Mesendoderm (in vitro differentiated cells): ENCODE measurements at regions not wholly inside any gene's neighbourhood (a gene's known extent, or its start where the extent isn't known, plus 50 kb on each side); places are given as distances from the start of the nearest gene placed in this dataset.

Source experiments
- DNase-seq: peaks from one replicate; pipeline ENCODE4 v3.0.0; 2013
- H2AK5ac ChIP-seq: 2 replicates; pipeline ENCODE4 v1.6.1; 2013; ENCODE audit warnings: low read length, inconsistent platforms
- H2BK120ac ChIP-seq: 2 replicates; pipeline ENCODE4 v1.6.1; 2013; ENCODE audit warnings: low read depth, mild to moderate bottlenecking, low read length, moderate library complexity, mixed read lengths
- H2BK15ac ChIP-seq: replicated peaks from 2 replicates; pipeline ENCODE4 v1.6.1; 2013; ENCODE audit warnings: low read depth, mild to moderate bottlenecking, moderate library complexity
- H2BK5ac ChIP-seq: 2 replicates; pipeline ENCODE4 v1.6.1; 2013; ENCODE audit warnings: low read length, inconsistent platforms
- H3K18ac ChIP-seq: 2 replicates; pipeline ENCODE4 v1.6.1; 2013; ENCODE audit warnings: mild to moderate bottlenecking, low read length, mixed read lengths
- H3K23ac ChIP-seq: one replicate; pipeline ENCODE4 v1.6.1; 2013; ENCODE audit warnings: low read length
- H3K27ac ChIP-seq: 2 replicates; pipeline ENCODE4 v1.5.1; 2013; ENCODE audit warnings: low read depth, mild to moderate bottlenecking, inconsistent platforms, low read length, moderate library complexity
- H3K27me3 ChIP-seq: 2 replicates; pipeline ENCODE4 v1.6.1; 2013; ENCODE audit warnings: low read length, control low read depth, mild to moderate bottlenecking, inconsistent platforms; ENCODE audit not compliant: insufficient read depth, poor library complexity
- H3K36me3 ChIP-seq: 2 replicates; pipeline ENCODE4 v1.6.1; 2013; ENCODE audit warnings: low read length, inconsistent platforms; ENCODE audit not compliant: control insufficient read depth, insufficient read depth
- H3K4ac ChIP-seq: one replicate; pipeline ENCODE4 v1.6.1; 2013; ENCODE audit warnings: low read depth, mild to moderate bottlenecking, low read length, moderate library complexity
- H3K4me1 ChIP-seq: 2 replicates; pipeline ENCODE4 v1.6.1; 2013; ENCODE audit warnings: low read depth, low read length, inconsistent platforms; ENCODE audit not compliant: control insufficient read depth
- H3K4me2 ChIP-seq: 2 replicates; pipeline ENCODE4 v1.6.1; 2013; ENCODE audit warnings: low read length
- H3K4me3 ChIP-seq: 2 replicates; pipeline ENCODE4 v1.5.1; 2013; ENCODE audit warnings: mild to moderate bottlenecking, low read length
- H3K56ac ChIP-seq: one replicate; pipeline ENCODE4 v1.6.1; 2013; ENCODE audit warnings: low read length
- H3K79me1 ChIP-seq: 2 replicates; pipeline ENCODE4 v1.6.1; 2013; ENCODE audit warnings: low read length, inconsistent platforms
- H3K79me2 ChIP-seq: 2 replicates; pipeline ENCODE4 v1.6.1; 2013; ENCODE audit warnings: mild to moderate bottlenecking, low read length; ENCODE audit not compliant: control insufficient read depth, insufficient read depth
- H3K9ac ChIP-seq: 2 replicates; pipeline ENCODE4 v1.6.1; 2013; ENCODE audit warnings: low read length, inconsistent platforms
- H4K5ac ChIP-seq: one replicate; pipeline ENCODE4 v1.6.1; 2013; ENCODE audit warnings: low read length
- H4K8ac ChIP-seq: one replicate; pipeline ENCODE4 v1.6.1; 2013; ENCODE audit warnings: low read depth, mild to moderate bottlenecking, control low read depth, low read length, moderate library complexity
- WGBS: extraction: QIAGEN DNeasy Blood & Tissue Kit; methylation state at CpG from one replicate; pipeline ENCODE4 v1.1.7; 2013; ENCODE audit warnings: low lambda C conversion rate, missing lambda C conversion rate; ENCODE audit not compliant: insufficient coverage; ENCODE audit errors: extremely low coverage; 5-methylcytosine and 5-hydroxymethylcytosine counted together

- Histone ChIP-seq H4K5ac (no peak overlapping the region), H3K23ac (no peak overlapping the region), H3K27me3 (no peaks in the 10 kb centered on the region), H3K18ac (no peak overlapping the region), H2BK5ac (no peak overlapping the region), H2BK120ac (no peak overlapping the region), H2BK15ac (no peak overlapping the region), H3K4ac (no peak overlapping the region), H3K4me2 (no peak overlapping the region), H3K79me1 (no peaks in the 10 kb centered on the region), H3K79me2 (no peaks in the 10 kb centered on the region), H2AK5ac (no peak overlapping the region), H3K4me1 (no peaks in the 10 kb centered on the region), H3K9ac (no peak overlapping the region), H3K56ac (no peak overlapping the region), H3K36me3 (no peaks in the 10 kb centered on the region), H3K27ac (no peak overlapping the region), H3K4me3 (no peak overlapping the region), H4K8ac (no peak overlapping the region)
- WGBS: no CpG with 5 or more reads among the region's 1 CpG
- no peak for DNase-seq
Measured at GRCh38 chr6:65790666-65791065, 83.6 kb upstream of the EYS start.

GRCh38 chr6:65787787-65788186, 80.8 kb upstream of the EYS start:
- no peak overlapping the region for H4K5ac ChIP-seq
- H2BK15ac ChIP-seq: no peak overlapping the region
- H3K4ac ChIP-seq: no peak overlapping the region
- no peaks in the 10 kb centered on the region for H3K79me2 ChIP-seq
- H3K23ac ChIP-seq: no peak overlapping the region
- H4K8ac ChIP-seq: no peak overlapping the region
- H2AK5ac ChIP-seq: no peak overlapping the region
- no peak overlapping the region for H2BK120ac ChIP-seq
- no peaks in the 10 kb centered on the region for H3K36me3 ChIP-seq
- no peaks in the 10 kb centered on the region for H3K79me1 ChIP-seq
- no peaks in the 10 kb centered on the region for H3K27me3 ChIP-seq
- no CpG with 5 or more reads among the region's 34 CpGs for WGBS
- DNase-seq: no peak
- no peak overlapping the region for H3K18ac ChIP-seq
- no peak overlapping the region for H3K27ac ChIP-seq
- H3K4me1 ChIP-seq: no peaks in the 10 kb centered on the region
- H3K4me3 ChIP-seq: no peak overlapping the region
- H3K56ac ChIP-seq: no peak overlapping the region
- H3K9ac ChIP-seq: no peak overlapping the region
- no peak overlapping the region for H2BK5ac ChIP-seq
- H3K4me2 ChIP-seq: no peak overlapping the region

- H3K4me2 ChIP-seq: no peak overlapping the region
- no CpG with 5 or more reads among the region's 8 CpGs for WGBS
- H3K4me1 ChIP-seq: no peaks in the 10 kb centered on the region
- H3K79me2 ChIP-seq: no peaks in the 10 kb centered on the region
- no peak overlapping the region for H2BK5ac ChIP-seq
- H2AK5ac ChIP-seq: no peak overlapping the region
- H3K4me3 ChIP-seq: no peak overlapping the region
- DNase-seq: no peak
- H4K8ac ChIP-seq: no peak overlapping the region
- no peaks in the 10 kb centered on the region for H3K27me3 ChIP-seq
- no peak overlapping the region for H2BK120ac ChIP-seq
- H3K56ac ChIP-seq: no peak overlapping the region
- H4K5ac ChIP-seq: no peak overlapping the region
- no peak overlapping the region for H3K27ac ChIP-seq
- H2BK15ac ChIP-seq: no peak overlapping the region
- no peak overlapping the region for H3K4ac ChIP-seq
- no peak overlapping the region for H3K23ac ChIP-seq
- H3K9ac ChIP-seq: no peak overlapping the region
- no peaks in the 10 kb centered on the region for H3K79me1 ChIP-seq
- H3K36me3 ChIP-seq: no peaks in the 10 kb centered on the region
- no peak overlapping the region for H3K18ac ChIP-seq
Measured at GRCh38 chr6:65786815-65787214, 79.8 kb upstream of the EYS start.

- Histone ChIP-seq H3K18ac (no peak overlapping the region), H3K27me3 (no peaks in the 10 kb centered on the region), H3K36me3 (no peaks in the 10 kb centered on the region), H3K4me3 (no peak overlapping the region), H2BK5ac (no peak overlapping the region), H4K8ac (no peak overlapping the region), H3K79me1 (no peaks in the 10 kb centered on the region), H3K56ac (no peak overlapping the region), H3K23ac (no peak overlapping the region), H2BK15ac (no peak overlapping the region), H3K4ac (no peak overlapping the region), H3K79me2 (no peaks in the 10 kb centered on the region), H2AK5ac (no peak overlapping the region), H4K5ac (no peak overlapping the region), H3K4me2 (no peak overlapping the region), H2BK120ac (no peak overlapping the region), H3K4me1 (no peaks in the 10 kb centered on the region), H3K9ac (no peak overlapping the region), H3K27ac (no peak overlapping the region)
- no peak for DNase-seq
- WGBS: no CpG with 5 or more reads among the region's 4 CpGs
Measured at GRCh38 chr6:65780691-65781090, 73.7 kb upstream of the EYS start.

GRCh38 chr6:65776332-65776731, 69.3 kb upstream of the EYS start:
- H2AK5ac ChIP-seq: no peak overlapping the region
- H3K36me3 ChIP-seq: no peaks in the 10 kb centered on the region
- WGBS: no CpG with 5 or more reads among the region's 4 CpGs
- H3K4me2 ChIP-seq: no peak overlapping the region
- H2BK15ac ChIP-seq: no peak overlapping the region
- no peak overlapping the region for H2BK5ac ChIP-seq
- H3K18ac ChIP-seq: no peak overlapping the region
- no peaks in the 10 kb centered on the region for H3K4me1 ChIP-seq
- H4K5ac ChIP-seq: no peak overlapping the region
- H3K23ac ChIP-seq: no peak overlapping the region
- H2BK120ac ChIP-seq: no peak overlapping the region
- no peak overlapping the region for H3K4ac ChIP-seq
- H3K56ac ChIP-seq: peak overlapping the region; percentile 22
- H3K27ac ChIP-seq: no peak overlapping the region
- H3K4me3 ChIP-seq: no peak overlapping the region
- no peak overlapping the region for H4K8ac ChIP-seq
- DNase-seq: peak; percentile 75
- H3K27me3 ChIP-seq: no peaks in the 10 kb centered on the region
- no peak overlapping the region for H3K9ac ChIP-seq
- H3K79me2 ChIP-seq: no peaks in the 10 kb centered on the region
- H3K79me1 ChIP-seq: no peaks in the 10 kb centered on the region

GRCh38 chr6:65771946-65772345, 64.9 kb upstream of the EYS start:
- Histone ChIP-seq H3K9ac (no peak overlapping the region), H2BK15ac (no peak overlapping the region), H2BK120ac (no peak overlapping the region), H3K79me2 (no peaks in the 10 kb centered on the region), H3K56ac (no peak overlapping the region), H3K27ac (no peak overlapping the region), H3K4me1 (no peaks in the 10 kb centered on the region), H2BK5ac (no peak overlapping the region), H3K18ac (no peak overlapping the region), H2AK5ac (no peak overlapping the region), H3K79me1 (no peaks in the 10 kb centered on the region), H3K4ac (no peak overlapping the region), H4K8ac (no peak overlapping the region), H3K36me3 (no peaks in the 10 kb centered on the region), H4K5ac (no peak overlapping the region), H3K4me3 (no peak overlapping the region), H3K23ac (no peak overlapping the region), H3K27me3 (no peaks in the 10 kb centered on the region), H3K4me2 (no peak overlapping the region)
- WGBS: no CpG with 5 or more reads among the region's 3 CpGs
- DNase-seq: no peak
